DMS 273 treated with DMSO at 0.1 percent for 48 hours (cell line): ENCODE measurements at regions not wholly inside any gene's neighbourhood (a gene's known extent, or its start where the extent isn't known, plus 50 kb on each side); places are given as distances from the start of the nearest gene placed in this dataset.
"Not testable (repeated sequence)": the region's sequence is repeated elsewhere in the genome, so short reads cannot be mapped to it uniquely, and the experiment has no call there.

ENCODE experiments used
- DNase-seq: peaks from one replicate; lab custom pipeline; 2025; lab: John Stamatoyannopoulos, UW

GRCh38 chr18:76307293-76307690 lies 187.8 kb downstream of the ZNF516 start:
- no peak for DNase-seq

- DNase-seq: no peak
These were observed 188.3 kb downstream of the ZNF516 start for GRCh38 chr18:76306685-76307292.

- DNase-seq: no peak
These were observed 209.2 kb downstream of the ZNF516 start for GRCh38 chr18:76285866-76286265.

- DNase-seq: no peak
These were observed 213.5 kb downstream of the ZNF516 start for GRCh38 chr18:76281565-76281964.

- DNase-seq: no peak
These were observed 217.2 kb downstream of the ZNF516 start for GRCh38 chr18:76277801-76278200.

GRCh38 chr18:76275727-76276313 lies 219.2 kb downstream of the ZNF516 start:
- DNase-seq: no peak

- no peak for DNase-seq
These were observed 220.4 kb downstream of the ZNF516 start for GRCh38 chr18:76274468-76275289.

- DNase-seq: no peak
These were observed 221.1 kb downstream of the ZNF516 start for GRCh38 chr18:76273956-76274355.

GRCh38 chr18:76273036-76273545 lies 222.0 kb downstream of the ZNF516 start:
- no peak for DNase-seq

- DNase-seq: not testable (repeated sequence)
These were observed 227.6 kb downstream of the ZNF516 start for GRCh38 chr18:76267423-76267822.

GRCh38 chr18:76266236-76266991 lies 228.6 kb downstream of the ZNF516 start:
- no peak for DNase-seq

- no peak for DNase-seq
These were observed 229.4 kb downstream of the ZNF516 start for GRCh38 chr18:76265497-76266235.

GRCh38 chr18:76264876-76265250 lies 230.2 kb downstream of the ZNF516 start:
- DNase-seq: no peak

GRCh38 chr18:76264198-76264875 lies 230.7 kb downstream of the ZNF516 start:
- no peak for DNase-seq

GRCh38 chr18:76263046-76264005 lies 231.7 kb downstream of the ZNF516 start:
- DNase-seq: no peak

- DNase-seq: no peak
These were observed 234.0 kb downstream of the ZNF516 start for GRCh38 chr18:76260941-76261472.

GRCh38 chr18:76259711-76260110 lies 235.3 kb downstream of the ZNF516 start:
- DNase-seq: no peak

GRCh38 chr18:76259096-76259495 lies 235.9 kb downstream of the ZNF516 start:
- DNase-seq: no peak

GRCh38 chr18:76258209-76258608 lies 236.8 kb downstream of the ZNF516 start:
- DNase-seq: no peak
